ENCODE measurements at regions not wholly inside any gene's neighbourhood (a gene's known extent, or its start where the extent isn't known, plus 50 kb on each side); places are given as distances from the start of the nearest gene placed in this dataset.

DNA sequence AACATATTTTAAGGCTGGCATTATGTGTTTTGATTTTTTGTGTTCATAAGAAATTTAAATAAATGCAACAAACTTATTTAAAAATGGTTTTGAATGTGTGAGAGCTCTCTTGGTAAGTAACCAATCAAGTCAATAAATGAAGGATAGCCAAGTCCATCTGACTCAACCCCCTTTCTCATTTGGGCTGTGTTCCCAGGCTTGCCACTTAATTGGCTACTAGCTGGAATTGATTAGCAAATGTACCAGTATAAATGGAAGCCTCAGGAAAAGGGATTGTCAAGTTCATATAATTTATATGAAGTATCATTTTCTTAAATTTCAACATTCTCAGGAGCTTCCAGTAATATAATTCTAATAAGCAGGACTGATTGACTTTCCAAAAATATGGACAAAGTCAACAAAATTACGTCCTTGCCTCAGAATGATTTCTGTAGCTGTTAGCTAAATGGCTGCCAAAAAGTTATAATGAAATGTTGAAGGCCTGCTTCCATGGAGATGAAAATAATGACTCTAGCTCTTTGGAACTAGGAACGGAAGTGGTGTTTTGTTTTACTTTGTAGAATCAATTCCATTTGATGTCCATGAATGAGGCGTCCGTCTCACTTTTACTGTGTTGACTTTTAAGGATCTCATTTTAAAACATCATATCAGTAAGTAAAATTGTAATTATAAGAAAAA is 614.9 kb downstream of the CDH26 start:
- H3K36me3 Mint-ChIP-seq (ENCODE audit: low read depth) = no peaks in the 10 kb centered on the region

DNA sequence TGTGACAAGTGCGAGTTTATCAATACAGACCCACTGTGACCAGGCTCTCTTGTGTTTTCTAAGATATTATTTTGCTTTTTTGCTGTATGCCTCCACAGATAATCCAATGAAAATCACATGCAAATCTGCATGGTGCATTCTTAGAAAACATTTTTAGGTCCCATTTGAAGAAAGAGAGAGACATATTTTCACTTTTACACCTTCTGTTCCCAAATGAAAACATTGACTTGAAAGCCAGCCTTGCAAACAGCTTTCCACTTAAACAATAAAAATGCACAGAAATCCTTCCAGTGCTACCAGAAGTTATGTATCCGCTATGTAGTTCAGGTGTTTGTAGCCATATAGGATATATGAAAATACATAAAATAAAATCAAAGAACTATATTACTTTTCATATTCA is 618.0 kb downstream of the CDH26 start:
- Mint-ChIP-seq H3K27ac (no peak overlapping the region), H3K27me3 (ENCODE audit: low read depth) (no peaks in the 10 kb centered on the region), H3K4me1 (ENCODE audit: low read depth) (no peaks in the 10 kb centered on the region), H3K4me3 (ENCODE audit: low read depth) (no peak overlapping the region), H3K9me3 (no peaks in the 10 kb centered on the region), H3K36me3 (ENCODE audit: low read depth) (no peaks in the 10 kb centered on the region)
- no peak for DNase-seq (ENCODE audit: low spot score)
- intact Hi-C loops (cut with micrococcal nuclease) = no loop called here

More for the DNA sequence above, 614.9 kb downstream of the CDH26 start:
- Mint-ChIP-seq H3K27me3 (ENCODE audit: low read depth) (no peaks in the 10 kb centered on the region), H3K27ac (no peak overlapping the region), H3K9me3 (no peaks in the 10 kb centered on the region), H3K4me3 (ENCODE audit: low read depth) (no peak overlapping the region), H3K4me1 (ENCODE audit: low read depth) (no peaks in the 10 kb centered on the region)
- intact Hi-C loops (cut with micrococcal nuclease) = no loop called here
- DNase-seq (ENCODE audit: low spot score) = no peak

DNA sequence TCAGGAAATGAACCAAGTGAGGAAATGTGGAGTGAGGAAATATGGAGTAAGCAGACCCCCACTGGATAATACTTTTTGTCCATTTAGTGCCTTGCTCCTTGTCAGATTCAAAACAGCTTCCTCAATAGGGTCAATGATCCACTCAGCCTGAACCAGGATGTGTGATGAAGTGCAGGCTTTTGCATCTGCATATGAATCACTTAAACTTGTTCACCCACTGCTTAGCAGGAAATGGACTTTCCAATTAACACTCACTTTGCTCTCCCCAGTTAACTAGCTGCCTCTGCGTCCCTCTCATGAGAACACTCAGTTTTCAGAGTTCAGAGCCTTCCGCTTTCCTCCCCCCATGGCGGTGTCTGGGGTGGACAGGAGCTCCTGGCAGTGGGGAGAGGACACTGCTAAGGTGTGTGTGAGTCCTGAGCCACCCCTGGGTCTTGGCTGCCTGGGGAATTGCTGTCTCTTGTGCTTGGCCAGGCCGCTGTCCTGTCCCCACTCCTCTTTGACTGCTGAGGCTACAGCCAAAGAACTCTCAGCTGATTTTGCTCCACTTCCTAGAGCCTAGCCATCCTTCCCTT is 621.8 kb downstream of the CDH26 start:
- intact Hi-C loops (cut with micrococcal nuclease) = no loop called here
- no peaks in the 10 kb centered on the region for H3K27me3 Mint-ChIP-seq (ENCODE audit: low read depth)

DNA sequence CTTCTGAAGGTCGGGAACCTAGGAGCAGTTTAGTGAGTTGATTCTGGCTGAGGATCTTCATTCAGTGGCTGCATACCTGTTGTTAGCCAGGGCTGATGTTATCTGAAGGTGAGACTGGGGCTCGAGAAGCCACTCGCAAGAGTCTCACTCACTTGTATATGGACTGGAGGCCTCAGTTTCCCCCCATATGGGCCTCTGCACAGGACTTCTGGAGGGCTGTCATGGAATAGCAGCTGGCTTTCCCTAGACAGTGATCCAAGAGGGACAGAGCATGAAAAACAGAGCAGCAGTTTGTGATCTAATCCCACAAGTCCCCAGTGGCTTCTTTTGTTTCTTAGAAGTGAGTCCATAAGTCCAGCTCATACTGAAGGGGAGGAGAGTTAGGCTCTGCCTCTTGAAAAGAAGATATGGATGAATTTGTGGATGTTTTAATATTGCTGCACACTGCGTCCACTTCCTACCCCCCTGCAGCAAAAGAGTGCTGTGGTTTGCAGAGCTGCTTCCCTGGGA is 623.4 kb downstream of the CDH26 start:
- Mint-ChIP-seq H3K4me3 (ENCODE audit: low read depth) (no peak overlapping the region), H3K4me1 (ENCODE audit: low read depth) (no peaks in the 10 kb centered on the region), H3K27ac (no peak overlapping the region), H3K27me3 (ENCODE audit: low read depth) (no peaks in the 10 kb centered on the region), H3K36me3 (ENCODE audit: low read depth) (no peaks in the 10 kb centered on the region), H3K9me3 (no peaks in the 10 kb centered on the region)
- DNase-seq (ENCODE audit: low spot score) = no peak
- intact Hi-C loops (cut with micrococcal nuclease) = no loop called here

More for the DNA sequence above, 621.8 kb downstream of the CDH26 start:
- no peaks in the 10 kb centered on the region for H3K9me3 Mint-ChIP-seq
- no peaks in the 10 kb centered on the region for H3K36me3 Mint-ChIP-seq (ENCODE audit: low read depth)
- H3K4me1 Mint-ChIP-seq (ENCODE audit: low read depth) = no peaks in the 10 kb centered on the region
- no peak overlapping the region for H3K4me3 Mint-ChIP-seq (ENCODE audit: low read depth)
- no peak for DNase-seq (ENCODE audit: low spot score)
- H3K27ac Mint-ChIP-seq = no peak overlapping the region

DNA sequence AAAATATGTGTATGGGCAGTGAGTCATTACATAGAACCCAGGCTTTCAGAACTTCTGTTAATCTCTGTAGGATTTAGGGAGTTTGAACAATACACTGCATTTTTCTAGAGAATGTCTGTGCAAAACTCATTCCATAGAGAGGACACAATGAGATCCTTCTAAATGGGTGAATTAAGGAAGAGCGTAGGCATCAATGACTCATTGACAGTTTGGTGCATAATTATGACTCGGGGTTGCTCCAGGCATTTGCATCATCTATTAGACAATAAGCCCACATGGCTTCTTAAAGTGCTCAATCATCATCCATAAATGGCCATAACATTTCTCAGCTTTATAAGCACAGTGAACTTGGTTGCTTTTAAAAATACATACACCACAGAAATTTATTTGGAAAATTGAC is 625.5 kb downstream of the CDH26 start:
- Mint-ChIP-seq H3K27me3 (ENCODE audit: low read depth) (no peaks in the 10 kb centered on the region), H3K27ac (no peak overlapping the region), H3K36me3 (ENCODE audit: low read depth) (no peaks in the 10 kb centered on the region), H3K9me3 (no peaks in the 10 kb centered on the region), H3K4me1 (ENCODE audit: low read depth) (no peaks in the 10 kb centered on the region), H3K4me3 (ENCODE audit: low read depth) (no peak overlapping the region)
- DNase-seq (ENCODE audit: low spot score) = no peak
- intact Hi-C loops (cut with micrococcal nuclease) = no loop called here

DNA sequence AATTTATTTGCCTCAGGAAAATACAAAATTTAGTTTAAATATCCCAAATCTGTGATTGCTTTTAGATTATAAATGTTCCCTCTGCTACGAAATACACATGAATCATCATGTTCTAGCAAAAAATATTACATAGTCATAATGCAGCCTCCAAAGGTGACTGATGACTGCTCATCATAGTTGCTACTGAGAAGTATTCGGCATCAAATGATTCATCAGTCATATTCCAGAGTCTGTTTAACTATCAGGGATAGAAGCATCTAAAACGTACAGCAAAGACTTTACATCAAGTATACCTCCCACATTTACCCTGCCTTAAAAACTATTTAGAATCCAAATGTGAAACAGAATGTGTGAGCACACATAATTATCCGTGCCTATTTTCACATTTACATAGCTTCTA is 626.0 kb downstream of the CDH26 start:
- no peak overlapping the region for H3K27ac Mint-ChIP-seq
- H3K36me3 Mint-ChIP-seq (ENCODE audit: low read depth) = no peaks in the 10 kb centered on the region
- intact Hi-C loops (cut with micrococcal nuclease) = no loop called here
- no peak overlapping the region for H3K4me3 Mint-ChIP-seq (ENCODE audit: low read depth)
- H3K27me3 Mint-ChIP-seq (ENCODE audit: low read depth) = no peaks in the 10 kb centered on the region
- no peaks in the 10 kb centered on the region for H3K4me1 Mint-ChIP-seq (ENCODE audit: low read depth)
- no peaks in the 10 kb centered on the region for H3K9me3 Mint-ChIP-seq
- no peak for DNase-seq (ENCODE audit: low spot score)

DNA sequence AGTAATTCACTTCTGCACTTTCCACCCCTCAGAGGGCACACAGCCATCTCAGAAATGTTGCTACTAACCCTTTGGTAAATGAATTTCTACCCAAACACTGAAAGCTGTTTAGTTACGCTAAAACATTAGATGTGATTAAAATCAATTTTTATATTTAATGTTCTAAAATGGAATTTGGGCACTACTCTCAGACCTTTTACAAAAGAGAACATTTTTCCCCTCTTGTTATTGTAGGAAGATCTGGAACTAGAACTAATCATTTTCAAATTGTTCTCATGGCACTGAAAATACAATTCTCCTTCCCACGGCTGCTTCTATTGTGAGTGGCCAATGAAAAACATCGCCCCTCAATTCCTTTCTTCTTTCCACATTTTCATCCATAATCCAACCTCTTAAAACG is 627.4 kb downstream of the CDH26 start:
- Mint-ChIP-seq H3K27me3 (ENCODE audit: low read depth) (no peaks in the 10 kb centered on the region), H3K9me3 (no peaks in the 10 kb centered on the region), H3K4me3 (ENCODE audit: low read depth) (no peak overlapping the region), H3K27ac (no peak overlapping the region), H3K36me3 (ENCODE audit: low read depth) (no peaks in the 10 kb centered on the region), H3K4me1 (ENCODE audit: low read depth) (no peaks in the 10 kb centered on the region)
- intact Hi-C loops (cut with micrococcal nuclease) = no loop called here
- no peak for DNase-seq (ENCODE audit: low spot score)

DNA sequence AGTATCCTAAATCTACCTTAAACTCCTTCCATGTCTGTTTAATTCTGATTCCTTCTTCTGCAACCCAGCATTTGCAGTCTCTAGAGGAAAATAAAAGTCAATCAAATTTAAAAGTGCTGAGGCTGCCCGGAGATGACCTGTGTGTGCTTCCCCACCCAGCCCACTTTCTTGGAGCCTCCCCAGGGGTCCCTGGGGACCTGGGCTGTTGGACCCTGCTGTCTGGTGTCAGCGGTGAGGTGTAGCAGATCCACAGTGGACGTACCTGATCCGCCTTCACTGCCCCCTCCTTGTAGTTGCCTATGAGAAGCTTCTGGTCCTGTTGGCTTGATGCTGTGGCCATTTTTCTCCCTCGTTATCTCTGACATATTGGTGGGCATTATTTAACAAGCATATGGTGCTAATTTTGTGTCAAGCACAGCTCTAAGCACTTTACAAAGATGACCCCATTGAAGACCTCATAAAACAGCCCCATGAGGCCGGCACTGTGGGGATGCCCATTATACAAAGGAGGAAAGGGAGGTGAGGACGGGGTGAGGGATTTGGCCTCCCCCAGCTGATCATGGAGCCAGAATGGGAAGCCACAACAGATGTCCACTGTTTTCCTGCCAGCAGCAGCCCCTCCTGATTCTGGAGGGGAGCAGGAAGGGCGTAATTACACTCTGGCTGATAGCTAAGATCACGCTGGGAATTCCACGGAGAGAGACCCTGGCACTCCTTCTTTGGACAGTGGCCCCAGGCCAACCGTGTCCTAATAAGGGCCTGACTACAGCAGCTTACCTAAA is 628.2 kb downstream of the CDH26 start:
- Mint-ChIP-seq H3K4me1 (ENCODE audit: low read depth) (no peaks in the 10 kb centered on the region), H3K9me3 (no peaks in the 10 kb centered on the region), H3K27ac (no peak overlapping the region), H3K4me3 (ENCODE audit: low read depth) (no peak overlapping the region), H3K27me3 (ENCODE audit: low read depth) (no peaks in the 10 kb centered on the region), H3K36me3 (ENCODE audit: low read depth) (no peaks in the 10 kb centered on the region)
- no peak for DNase-seq (ENCODE audit: low spot score)
- intact Hi-C loops (cut with micrococcal nuclease) = no loop called here

DNA sequence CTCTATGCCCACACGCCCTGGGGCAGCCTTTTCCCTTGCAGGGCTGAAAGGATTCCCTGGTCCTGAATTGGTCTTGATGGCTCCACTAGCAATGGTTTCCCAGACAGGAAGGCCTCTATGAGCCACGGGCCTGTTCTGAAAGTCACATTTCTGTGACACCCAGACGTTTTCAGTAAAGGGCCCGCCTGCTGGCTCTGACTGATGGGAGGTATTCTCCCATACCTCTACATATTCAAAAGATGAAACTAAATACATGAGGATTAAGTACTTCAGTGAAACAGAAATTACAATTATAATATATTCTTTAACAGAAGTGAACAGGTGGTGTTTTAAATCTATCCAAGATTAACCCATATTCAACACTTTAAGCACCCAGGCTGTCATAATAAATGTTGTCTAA is 629.8 kb downstream of the CDH26 start:
- Mint-ChIP-seq H3K4me1 (ENCODE audit: low read depth) (no peaks in the 10 kb centered on the region), H3K27ac (no peak overlapping the region), H3K4me3 (ENCODE audit: low read depth) (no peak overlapping the region), H3K9me3 (no peaks in the 10 kb centered on the region), H3K36me3 (ENCODE audit: low read depth) (no peaks in the 10 kb centered on the region), H3K27me3 (ENCODE audit: low read depth) (no peaks in the 10 kb centered on the region)
- intact Hi-C loops (cut with micrococcal nuclease) = no loop called here
- no peak for DNase-seq (ENCODE audit: low spot score)

DNA sequence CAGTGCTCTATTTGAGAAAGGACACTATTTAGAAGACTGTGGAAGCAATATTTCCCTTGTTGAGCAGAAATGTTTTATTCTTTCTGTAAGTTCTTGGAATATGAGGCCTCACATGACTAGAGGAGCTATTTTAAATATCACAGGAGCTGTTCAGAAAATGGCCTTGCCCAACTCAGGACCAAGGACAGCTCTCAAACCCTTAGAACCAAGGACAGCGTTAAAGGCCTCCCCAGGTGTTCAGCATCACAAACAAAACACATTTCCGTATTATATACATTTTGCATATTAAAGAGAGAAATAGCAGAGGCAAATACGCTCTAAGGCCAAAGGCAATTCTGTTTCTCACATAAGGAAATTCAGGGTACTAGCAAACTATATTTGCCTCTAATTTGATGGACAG is 631.4 kb downstream of the CDH26 start:
- no peaks in the 10 kb centered on the region for H3K36me3 Mint-ChIP-seq (ENCODE audit: low read depth)
- no peaks in the 10 kb centered on the region for H3K4me1 Mint-ChIP-seq (ENCODE audit: low read depth)
- no peak overlapping the region for H3K27ac Mint-ChIP-seq
- no peaks in the 10 kb centered on the region for H3K9me3 Mint-ChIP-seq
- DNase-seq (ENCODE audit: low spot score) = no peak
- intact Hi-C loops (cut with micrococcal nuclease) = no loop called here
- no peaks in the 10 kb centered on the region for H3K27me3 Mint-ChIP-seq (ENCODE audit: low read depth)
- H3K4me3 Mint-ChIP-seq (ENCODE audit: low read depth) = no peak overlapping the region

DNA sequence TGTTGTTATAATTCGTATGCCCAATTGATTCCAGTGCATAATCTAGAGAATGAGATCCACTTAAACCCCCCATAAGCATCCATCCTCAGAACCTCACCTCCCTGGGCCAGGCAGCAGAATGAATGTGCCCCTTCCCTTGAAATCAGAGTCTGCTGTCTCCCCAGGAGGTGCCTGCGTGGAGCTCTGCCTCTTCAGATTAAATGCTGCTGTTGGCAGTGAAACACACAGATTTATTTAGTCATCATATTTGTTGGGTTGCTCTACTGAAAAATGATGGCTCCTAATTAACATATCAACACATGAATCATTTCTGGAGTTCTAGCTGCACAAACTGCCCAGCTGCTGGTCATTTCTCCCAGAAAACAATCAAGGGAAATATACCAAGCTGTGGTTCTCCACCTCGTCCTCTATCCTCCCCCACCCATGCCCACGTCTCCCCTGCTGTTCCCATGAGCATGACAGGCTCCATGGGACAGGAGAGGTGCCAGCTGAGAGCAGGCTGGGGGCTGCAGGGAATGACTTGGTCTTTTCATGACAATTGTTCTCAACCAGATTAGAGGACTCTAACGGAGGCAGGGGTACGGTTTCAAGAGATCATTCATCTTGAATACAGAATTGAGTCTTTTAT is 633.1 kb downstream of the CDH26 start:
- intact Hi-C loops (cut with micrococcal nuclease) = no loop called here
- DNase-seq (ENCODE audit: low spot score) = no peak
- H3K36me3 Mint-ChIP-seq (ENCODE audit: low read depth) = no peaks in the 10 kb centered on the region
- H3K4me1 Mint-ChIP-seq (ENCODE audit: low read depth) = no peaks in the 10 kb centered on the region
- no peak overlapping the region for H3K27ac Mint-ChIP-seq
- H3K9me3 Mint-ChIP-seq = no peaks in the 10 kb centered on the region
- no peaks in the 10 kb centered on the region for H3K27me3 Mint-ChIP-seq (ENCODE audit: low read depth)
- H3K4me3 Mint-ChIP-seq (ENCODE audit: low read depth) = no peak overlapping the region

DNA sequence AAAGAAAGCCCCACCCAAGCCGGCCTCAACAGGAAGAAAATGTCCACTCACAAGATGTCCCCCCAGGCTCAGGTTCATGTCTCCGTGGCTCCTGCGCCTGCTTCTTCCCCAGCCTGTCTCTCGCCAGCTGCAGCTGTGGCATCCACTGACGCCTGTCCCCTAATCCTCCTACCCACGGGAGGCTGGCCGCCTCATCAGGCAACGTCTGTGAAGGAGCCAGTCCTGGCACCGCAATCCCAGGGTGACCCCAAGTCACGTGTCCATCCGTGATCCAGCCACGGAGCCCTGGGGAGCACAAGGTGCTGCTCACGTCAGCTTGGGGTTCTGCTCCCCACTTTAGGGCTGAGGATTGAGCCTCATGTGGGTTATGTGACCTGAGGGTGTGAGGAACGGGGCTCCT is 640.3 kb downstream of the CDH26 start:
- intact Hi-C loops (cut with micrococcal nuclease) = no loop called here
- Mint-ChIP-seq H3K27me3 (ENCODE audit: low read depth) (no peaks in the 10 kb centered on the region), H3K36me3 (ENCODE audit: low read depth) (no peaks in the 10 kb centered on the region), H3K4me3 (ENCODE audit: low read depth) (no peak overlapping the region), H3K9me3 (peaks cover 4% of the 10 kb centered on the region), H3K4me1 (ENCODE audit: low read depth) (no peaks in the 10 kb centered on the region), H3K27ac (no peak overlapping the region)
- no peak for DNase-seq (ENCODE audit: low spot score)

DNA sequence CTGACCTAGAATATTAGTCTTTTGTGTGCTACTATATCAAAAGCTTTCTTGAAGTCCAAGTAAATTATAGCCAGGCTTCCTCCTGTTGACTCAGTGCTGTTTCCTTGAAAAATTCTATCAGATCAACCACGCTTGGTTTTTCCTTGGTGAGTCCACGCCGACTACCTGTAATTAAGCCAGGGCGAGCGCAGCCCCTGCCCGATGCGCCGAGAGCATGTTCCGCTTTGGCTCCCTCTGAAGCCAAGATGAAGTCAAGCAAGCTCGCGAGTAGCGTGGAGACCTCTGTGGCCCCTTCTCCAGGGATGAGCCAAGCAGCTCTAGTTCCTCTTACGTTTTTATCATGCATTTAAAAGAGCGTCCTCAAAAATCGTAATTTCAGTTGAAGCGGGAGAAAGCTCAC is 641.2 kb downstream of the CDH26 start:
- H3K4me3 Mint-ChIP-seq (ENCODE audit: low read depth) = no peak overlapping the region
- no peak for DNase-seq (ENCODE audit: low spot score)
- no peaks in the 10 kb centered on the region for H3K27me3 Mint-ChIP-seq (ENCODE audit: low read depth)
- no peaks in the 10 kb centered on the region for H3K36me3 Mint-ChIP-seq (ENCODE audit: low read depth)
- intact Hi-C loops (cut with micrococcal nuclease) = no loop called here
- H3K4me1 Mint-ChIP-seq (ENCODE audit: low read depth) = no peaks in the 10 kb centered on the region
- H3K9me3 Mint-ChIP-seq = peaks cover 4% of the 10 kb centered on the region
- H3K27ac Mint-ChIP-seq = no peak overlapping the region
